CD4-positive, alpha-beta T cell treated with Interleukin-2 at 100 ng/mL for 4 hours (primary cell): ENCODE measurements at regions not wholly inside any gene's neighbourhood (a gene's known extent, or its start where the extent isn't known, plus 50 kb on each side); places are given as distances from the start of the nearest gene placed in this dataset.

Experiments used
- DNase-seq: peaks from one replicate; pipeline ENCODE4 v3.0.0-alpha.2; 2020; ENCODE audit warnings: low spot score

DNA sequence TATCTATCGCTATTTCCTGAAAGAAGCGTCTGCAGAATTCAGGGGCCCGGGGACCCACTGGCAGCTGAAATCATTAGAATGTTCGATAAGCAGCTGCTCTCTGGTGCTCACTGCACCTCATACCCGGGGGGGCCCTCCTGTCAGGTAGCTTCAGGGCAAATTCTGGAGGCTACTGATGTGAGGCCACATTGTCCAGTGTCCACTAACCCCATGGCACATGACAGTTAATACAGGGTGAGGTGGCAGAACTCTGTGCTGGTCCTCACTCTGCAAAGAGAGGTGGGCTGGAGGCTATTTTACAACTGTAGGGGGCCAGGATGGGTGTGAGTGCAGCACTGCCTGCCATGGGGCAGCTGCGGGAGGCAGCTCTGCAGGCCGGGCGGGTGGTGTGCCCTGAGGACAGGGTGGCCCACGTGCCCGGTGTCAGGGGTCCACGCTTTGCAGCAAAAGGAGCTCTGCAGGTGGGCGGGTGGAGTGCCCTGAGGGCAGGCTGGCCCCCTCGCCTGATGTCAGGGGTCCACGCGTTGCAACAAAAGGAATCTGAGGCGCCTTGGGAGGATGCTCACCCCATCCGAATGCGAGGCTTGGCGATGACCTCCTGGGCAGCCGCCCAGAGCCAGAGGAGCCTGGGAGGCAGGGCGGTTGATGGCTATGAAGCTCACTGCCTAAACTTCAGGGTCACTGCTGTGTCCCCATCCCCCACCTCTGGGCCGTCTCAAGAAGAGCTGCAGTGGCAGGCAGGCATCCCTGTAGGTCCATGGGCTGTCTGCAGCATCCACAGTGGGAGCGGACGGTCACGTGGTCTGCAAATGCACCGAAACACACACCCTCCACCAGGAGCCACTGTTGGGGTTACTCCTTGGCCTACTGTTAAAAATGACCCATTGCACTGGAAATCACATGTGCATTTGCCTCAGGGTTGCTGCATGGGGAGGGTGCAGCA is 207.0 kb upstream of the SALL3 start:
- DNase-seq, result no peak

DNA sequence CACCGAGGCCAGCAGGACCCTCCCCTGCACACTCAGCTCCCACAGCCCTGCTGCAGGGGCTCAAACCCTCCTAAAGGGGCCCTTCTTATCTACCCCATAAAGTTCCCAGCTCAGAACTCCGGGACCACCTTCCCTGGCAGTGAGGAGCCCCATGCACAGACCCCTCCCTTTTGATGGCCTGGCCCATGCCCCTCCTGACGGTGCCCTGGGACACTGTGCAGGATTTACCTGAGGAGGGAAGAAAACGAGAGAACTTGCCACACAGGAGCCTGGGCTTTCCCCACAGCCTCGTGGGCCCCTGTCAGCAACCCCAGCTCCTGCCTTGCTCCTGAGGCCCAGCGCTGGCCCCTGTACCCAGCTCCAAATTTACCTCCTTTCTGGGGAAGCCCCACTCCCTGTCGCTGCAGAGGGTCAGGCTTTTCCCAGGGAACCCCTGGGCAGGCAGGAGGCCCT is 206.3 kb upstream of the SALL3 start:
- DNase-seq, result no peak

DNA sequence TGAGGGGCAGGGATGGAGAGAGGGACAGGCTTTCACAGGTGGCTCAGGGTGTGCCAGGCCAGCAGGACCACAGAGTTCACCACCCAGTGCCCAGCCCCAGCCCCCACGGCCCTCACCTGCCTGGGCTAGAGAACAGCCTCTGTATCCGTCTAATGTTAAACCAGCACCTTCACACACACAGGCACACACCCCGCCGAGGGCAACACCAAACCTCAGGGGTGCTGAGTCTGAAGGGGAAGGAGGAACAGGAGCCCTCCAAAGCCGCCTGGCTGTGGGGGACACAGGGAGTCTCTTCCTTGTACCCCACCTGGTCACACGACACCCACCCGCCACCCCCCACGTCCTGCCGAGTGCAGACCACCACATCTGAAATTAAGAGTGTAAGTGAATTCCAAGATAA is 205.8 kb upstream of the SALL3 start:
- no peak for DNase-seq

DNA sequence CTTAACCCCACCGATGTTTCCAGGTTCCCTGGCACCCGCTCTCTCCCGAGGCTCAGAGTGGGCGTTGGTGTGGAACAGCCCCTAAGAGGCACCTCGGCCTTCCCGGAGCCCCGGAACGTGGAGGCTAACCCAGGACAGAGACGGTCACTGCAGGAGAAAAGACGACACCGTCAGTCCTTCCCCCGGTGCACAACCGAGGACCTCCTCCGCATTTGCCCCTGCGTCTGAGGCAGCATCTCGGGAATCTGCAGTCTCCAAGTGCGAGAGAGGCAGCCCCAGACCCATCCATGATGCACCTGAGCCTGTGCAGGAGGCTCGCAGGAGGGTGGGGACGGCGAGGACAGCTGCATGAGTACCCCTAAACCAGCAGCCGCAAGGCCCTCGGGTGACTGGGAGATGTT is 204.9 kb upstream of the SALL3 start:
- no peak for DNase-seq

DNA sequence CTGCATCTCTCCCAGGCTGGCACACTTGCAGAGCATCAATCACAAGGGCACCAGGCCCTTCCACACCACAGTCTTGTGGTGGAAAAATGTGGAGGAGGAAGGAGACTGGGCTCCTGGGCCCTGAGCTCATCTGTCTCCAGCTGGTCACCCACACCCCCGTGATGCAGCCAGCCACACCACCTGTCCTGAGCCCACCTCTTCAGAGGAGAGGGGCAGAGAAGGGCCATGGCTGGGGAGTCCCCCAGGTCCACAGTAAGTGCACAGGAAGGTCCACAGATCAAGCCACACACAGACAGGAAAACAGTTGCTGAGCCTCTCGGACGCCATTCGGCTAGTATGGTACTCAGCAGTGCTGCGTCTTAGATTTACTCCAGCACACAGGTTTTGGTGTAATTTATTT is 203.5 kb upstream of the SALL3 start:
- DNase-seq, result no peak

DNA sequence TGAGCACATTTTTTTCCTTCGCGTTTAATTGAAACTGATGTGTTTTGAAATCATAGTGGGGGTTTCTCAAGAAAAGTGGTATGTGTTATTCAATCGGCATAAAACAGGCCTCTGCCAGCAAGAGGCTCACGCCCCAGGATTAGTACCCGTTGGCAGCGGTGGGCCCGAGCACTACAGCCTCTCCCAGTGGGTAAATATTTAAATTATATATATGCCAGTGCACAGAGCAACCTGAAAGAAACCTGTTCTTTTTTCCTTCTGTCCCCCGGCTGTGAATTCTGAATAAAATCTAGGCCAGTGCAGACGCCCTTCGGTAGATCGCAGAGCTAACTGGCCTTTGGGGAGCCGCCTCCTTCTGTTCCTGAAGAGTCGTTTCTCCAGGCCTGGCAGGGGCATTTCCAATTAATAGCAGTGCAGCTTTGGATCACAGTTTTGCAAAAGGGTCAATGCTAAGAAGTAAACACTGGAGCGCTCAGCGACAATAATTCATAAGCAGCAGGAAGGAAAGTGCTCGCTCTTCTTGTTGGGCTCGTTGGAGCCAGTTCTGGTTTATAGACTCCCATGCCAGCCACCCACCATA is 202.8 kb upstream of the SALL3 start:
- DNase-seq, result no peak

DNA sequence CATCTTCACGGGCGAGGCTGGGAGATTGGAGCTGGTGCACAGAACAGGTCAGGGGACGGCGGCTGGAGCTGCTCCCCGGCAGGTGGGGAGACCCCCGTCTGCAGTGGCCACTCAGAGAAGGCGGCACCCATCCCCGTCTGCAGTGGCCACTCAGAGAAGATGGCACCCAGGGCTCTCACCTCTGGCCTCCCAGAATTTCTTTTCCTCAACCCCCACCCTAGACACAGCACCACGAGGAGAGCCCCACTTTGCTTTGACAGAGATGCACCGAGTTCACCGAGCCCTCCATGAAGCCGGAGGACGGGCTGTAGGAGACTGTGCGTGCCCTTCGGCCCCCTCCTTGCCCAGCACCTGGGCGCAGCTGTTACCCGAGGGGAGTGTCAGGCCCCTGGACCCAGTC is 201.6 kb upstream of the SALL3 start:
- no peak for DNase-seq

DNA sequence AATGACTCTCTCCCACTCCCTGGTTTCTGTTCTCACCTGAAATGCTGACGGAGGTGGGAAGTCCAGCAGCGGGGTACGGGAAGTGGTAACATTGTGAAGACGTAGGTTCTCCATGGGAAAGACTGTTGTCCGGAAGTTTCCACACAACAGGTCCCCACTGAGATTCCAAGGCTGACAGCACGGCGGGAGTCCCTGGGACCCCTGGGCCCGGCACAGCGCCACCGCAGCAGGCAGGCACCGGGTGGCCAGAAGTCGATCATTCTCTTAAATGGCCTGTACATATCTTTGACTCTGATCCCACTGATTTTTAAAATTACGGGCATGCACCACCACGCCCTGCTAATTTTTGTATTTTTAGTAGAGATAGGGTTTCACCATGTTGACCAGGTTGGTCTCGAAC is 201.0 kb upstream of the SALL3 start:
- no peak for DNase-seq

DNA sequence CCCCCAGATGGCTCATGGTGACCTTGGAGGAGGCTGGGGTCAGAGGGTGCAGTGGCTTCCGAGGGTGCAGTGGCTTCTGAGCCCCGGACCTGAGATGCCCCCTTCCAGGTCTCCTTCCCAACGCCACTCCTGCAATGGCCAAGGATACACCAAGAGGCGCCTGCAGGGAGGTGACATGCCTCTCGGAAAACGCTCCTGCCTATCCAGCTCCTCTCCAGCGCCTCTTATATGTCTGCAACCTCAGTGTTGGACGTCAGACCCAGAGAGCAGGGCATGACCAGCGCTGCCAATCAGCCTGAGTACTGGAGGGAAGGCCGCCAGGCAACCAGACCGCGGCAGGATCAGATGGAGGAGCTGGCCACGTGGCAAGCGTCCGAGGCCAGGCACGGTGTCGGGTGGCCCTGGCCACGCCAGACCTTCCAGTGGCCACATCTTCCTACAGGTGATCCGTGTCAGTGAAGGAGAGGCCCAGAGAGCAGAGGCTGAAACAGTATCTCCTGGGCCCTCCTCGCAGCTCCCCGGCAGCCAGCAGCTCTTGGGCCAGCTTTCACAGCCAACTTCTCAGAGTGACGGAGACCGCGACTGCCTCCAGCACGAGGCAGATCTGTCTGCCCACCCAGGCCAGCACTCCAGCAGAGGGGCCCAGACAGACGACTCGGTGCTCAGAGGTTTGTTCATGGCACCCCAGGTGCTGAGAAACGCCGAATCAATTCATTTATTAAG is 199.5 kb upstream of the SALL3 start:
- DNase-seq, result no peak

DNA sequence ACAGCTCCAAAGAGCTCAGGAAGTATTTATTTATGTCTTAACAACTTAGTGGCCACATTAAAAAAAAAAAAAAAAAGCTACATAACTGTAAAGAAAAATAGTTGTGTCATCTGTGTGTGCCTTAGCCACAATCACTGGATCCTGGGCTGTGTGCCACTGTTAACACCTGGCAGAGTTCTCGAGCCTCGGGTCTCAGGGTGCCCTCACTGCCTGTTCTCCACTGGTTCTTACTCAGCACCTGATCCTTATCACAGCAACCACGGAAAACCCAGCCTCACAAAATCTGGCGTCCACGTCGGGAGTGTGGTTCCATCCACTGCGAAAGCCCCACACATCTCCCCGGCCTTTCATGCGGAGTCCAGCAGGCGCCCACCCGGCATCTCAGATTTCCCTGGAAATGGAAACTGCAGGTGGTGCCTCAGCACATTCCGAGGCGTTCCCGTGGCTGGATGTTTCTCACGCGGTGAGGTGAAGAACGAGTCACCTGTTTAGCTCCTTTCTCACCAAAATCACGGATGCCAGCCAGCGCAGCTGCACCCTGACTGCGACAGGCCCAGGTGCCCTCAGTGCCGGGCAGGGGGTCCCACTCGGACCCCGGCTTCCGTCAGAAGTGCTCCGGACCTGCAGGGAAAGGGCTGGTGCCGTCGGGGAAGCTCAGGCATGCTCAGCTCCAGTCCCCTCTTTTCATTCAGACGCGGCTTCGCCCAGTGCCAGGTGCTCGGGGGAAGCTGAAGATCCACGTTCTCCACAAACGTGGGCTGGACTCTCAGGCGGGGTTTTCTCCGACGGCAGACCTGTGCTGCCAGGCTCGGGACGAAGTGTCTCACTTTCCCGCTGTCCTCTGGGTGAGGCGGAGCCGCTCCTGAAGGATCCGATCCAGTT is 198.7 kb upstream of the SALL3 start:
- DNase-seq, result no peak

DNA sequence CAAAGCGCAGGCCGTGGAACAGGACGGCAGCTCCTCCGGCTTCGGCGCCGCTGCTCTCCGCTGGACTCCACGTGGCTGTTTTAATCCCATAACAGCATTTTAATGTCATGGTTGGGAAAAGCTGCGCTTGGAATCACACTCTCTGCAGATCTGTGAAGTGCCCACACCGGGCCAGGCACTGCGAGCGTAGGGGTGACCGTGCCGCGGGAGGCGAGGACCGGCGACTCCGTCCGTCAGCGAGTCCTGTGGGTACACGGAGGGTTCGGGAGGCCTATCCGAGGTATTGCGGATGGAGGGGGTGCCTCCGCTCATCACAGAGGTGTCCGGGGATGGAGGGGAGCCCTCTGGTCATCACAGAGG is 198.0 kb upstream of the SALL3 start:
- DNase-seq, result no peak

DNA sequence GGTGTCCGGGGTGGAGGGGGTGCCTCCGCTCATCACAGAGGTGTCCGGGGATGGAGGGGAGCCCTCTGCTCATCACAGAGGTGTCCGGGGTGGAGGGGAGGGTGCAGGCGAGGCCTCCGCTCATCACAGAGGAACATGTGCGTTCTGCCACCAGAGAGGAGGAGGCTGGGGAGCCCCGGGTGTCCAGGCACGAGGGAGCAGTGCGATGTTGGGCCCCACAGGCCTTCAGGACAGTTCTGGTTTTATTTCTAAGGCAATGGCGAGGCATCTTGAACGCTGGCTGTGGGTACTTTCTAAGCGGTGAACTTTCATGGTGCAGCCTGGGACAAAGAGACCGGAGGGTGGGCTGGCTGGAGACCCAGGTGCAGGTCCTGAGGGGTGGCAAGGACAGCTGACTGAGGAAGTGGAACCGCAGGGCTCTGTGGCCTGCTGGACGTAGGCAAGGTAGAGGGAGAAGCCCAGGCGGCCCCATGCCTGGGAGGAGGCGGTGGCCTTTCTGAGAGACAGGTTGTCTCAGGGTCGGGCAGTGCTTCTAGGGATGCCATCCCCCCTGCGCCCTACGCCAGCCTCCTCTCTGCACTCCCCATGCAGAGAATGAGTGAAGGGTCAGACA is 196.6 kb upstream of the SALL3 start:
- no peak for DNase-seq

DNA sequence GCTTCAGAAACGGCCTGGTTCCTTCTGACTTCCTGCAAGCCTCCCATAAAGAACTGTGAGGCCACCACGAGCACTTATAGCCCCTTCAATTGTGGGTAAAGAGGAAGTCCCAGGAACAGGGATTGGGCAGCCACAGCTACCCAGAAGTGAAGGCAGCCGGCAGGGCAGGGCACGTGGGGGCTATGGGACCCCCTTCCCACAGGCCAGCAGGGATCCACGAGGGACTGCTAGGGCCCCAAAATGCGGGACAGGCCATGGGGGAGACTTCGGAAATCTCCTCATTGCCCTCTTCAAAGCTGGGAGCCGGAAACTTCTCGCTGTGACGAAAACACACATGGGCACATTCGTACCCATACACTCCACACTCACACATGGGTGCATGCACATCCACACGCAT is 196.1 kb upstream of the SALL3 start:
- DNase-seq, result no peak

DNA sequence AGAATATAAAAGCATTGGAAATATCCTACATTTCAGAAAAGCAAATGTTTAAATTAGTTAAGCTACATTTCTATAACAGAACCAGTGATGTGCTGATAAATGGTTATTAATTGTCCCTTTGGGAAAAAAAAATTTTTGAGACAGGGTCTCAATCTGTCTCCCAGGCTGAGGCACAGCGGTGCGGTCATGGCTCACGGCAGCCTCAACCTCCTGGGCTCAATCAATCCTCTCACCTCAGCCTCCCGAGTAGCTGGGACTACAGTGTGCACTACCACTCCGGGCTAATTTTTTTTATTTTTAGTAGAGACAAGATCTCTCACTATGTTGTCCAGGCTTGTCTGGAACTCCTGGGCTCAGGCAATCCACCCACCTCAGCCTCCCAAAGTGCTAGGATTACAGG is 194.8 kb upstream of the SALL3 start:
- DNase-seq, result no peak

DNA sequence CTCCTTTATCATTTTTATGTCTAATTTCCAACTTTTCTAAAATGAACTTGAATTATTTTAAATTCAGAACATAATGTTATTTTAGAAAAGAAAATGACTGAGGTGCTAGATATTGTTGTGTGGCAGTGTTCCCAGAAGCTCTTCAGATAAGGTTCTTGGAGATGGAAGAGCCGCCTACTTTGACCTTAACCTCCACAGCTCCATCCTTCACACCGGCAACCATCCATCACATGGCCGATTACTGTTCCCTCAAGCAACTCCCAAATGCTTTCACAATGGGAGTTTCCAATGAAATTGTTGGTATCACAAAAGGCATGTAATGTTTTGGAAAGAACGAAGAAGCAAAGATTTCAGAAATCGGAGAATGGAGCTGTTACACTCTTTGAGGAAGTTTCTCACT is 193.9 kb upstream of the SALL3 start:
- no peak for DNase-seq

DNA sequence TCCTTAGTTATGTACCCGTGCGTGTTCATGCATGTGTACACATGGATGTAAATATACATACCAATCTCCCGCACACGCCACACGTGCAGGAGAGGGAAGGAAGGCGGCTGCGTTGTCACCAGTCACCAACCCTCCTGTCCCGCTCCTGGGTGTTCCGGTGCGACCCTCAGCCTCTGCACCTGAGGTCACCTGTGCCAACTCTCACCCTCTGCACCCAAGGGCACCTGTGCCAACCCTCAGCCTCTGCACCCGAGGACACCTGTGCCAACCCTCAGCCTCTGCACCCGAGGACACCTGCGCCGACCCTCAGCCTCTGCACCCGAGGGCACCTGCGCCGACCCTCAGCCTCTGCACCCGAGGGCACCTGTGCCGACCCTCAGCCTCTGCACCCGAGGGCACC is 192.8 kb upstream of the SALL3 start:
- no peak for DNase-seq

DNA sequence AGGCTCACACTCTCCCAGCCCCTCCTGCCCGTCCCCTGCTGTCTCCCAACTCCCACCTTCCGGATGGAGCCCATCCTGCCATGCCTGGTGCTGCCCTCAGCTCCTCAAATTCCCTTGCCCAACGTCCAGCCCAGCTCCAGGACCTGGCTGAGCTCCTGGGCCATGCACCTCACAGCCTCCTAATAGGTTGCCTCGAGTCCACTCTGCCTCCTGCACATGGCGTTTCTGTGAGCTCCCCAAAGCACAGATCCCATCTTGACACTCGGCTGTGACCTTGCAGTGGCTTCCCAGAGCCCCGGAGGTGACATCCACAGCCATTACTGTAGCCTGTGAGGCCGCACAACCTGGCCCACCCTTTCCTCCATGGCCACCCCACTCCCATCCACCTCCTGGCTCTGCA is 191.9 kb upstream of the SALL3 start:
- no peak for DNase-seq

DNA sequence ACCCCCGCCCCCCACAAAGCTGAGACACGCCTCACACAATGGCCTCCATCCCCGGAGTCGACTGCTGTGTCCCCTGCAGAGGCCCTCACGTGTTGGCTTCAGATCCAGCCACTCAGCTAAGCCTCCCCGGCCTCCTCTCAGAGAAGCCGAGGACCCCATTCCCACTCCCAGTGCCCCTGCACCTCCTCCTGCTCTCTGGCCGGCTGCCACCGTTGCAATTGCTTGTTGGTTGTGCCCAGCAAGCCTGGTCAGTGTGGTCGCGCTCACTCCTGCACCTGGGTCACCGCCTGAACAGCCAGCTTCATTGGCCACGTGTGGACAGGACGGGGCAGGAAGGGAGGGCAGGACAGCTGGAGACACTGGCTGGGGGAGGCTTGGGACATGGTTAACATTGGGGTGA is 191.5 kb upstream of the SALL3 start:
- DNase-seq, result no peak

DNA sequence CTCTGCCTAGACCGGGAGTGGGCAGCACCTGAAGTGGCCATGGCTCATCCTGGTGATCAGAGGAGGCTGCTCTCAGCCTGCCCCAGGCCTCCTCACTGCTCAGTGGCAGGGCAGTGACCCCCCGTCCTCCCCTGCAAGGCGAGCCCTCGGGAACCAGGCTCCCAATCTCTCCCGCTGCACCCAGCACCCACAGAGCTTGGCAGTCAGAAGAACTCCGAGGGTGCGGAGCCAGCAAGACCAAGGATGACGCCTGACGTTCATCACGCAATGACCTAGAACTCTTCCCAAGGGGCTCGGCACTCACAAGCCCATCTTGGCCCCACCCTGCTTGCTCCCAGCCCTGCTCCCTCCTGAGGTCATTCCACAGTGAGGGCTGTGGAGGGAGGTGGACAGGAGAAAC is 189.8 kb upstream of the SALL3 start:
- DNase-seq, result no peak

DNA sequence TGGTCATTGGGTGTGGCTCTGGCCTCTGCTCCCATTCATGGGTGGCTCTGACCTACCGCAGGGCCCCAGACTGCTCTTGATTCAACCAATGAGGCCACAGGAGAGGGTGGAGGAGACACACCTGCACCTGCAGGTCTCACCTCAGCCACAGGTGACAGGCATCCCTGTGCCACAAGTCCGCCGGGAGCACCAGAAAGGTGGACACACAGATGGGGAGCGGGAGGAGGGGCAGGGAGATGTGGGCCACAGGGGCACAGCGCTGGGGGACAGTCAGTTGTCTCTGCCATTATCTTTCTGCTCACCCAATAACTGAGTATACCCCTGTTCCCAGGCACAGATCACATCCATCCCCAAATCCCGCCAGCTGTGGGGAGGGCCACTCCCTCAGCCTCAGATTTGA is 189.1 kb upstream of the SALL3 start:
- DNase-seq, result no peak

DNA sequence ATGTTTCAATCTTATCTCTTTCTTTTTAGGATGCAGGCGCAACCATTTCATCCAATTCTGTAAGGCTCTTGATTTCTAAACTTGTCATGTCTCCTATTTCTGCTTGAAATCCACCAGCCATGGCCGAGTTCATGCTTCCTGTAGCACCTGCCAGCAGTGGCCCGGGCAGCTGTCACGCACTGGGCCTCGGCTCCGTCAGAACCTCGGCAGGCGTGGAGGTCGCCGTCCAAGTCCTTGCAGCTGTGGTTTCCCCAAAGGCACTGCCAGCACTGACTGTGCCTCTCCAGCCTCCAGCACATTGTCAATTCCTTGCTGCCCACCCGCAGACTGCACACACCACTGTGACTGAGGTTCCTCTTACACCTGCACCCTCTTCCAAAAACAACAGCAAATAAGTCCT is 188.7 kb upstream of the SALL3 start:
- no peak for DNase-seq

DNA sequence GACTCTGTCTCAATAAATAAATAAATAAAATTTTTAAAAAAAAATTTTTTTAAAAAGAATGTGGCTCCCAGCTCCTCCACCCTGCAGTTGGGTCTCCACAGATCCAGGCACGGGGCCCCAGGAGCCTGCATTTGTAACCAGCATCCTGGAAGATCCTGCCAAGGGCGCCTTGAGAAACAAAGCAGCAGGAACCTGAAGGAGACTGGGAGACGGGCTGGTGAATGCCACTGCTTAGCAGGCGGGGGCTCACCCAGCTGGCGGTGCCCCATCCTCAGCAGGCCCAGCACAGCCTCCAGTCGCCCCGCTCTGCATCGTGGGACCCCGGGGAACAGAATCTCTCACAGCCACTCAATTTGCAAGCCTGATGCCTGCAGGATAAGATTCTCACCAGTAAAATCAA is 187.5 kb upstream of the SALL3 start:
- no peak for DNase-seq
